GM19397 (cell line): ENCODE measurements at regions not wholly inside any gene's neighbourhood (a gene's known extent, or its start where the extent isn't known, plus 50 kb on each side); places are given as distances from the start of the nearest gene placed in this dataset.
A peak's percentile ranks its signal among the peaks of the same experiment; 100 is the strongest.

Source experiments
- ATAC-seq: cut with Tn5 transposase; IDR thresholded peaks from one replicate; pipeline ENCODE4 v1.9.1; 2021; ENCODE audit warnings: mild to moderate bottlenecking, moderate library complexity; ENCODE audit not compliant: unreplicated experiment

DNA sequence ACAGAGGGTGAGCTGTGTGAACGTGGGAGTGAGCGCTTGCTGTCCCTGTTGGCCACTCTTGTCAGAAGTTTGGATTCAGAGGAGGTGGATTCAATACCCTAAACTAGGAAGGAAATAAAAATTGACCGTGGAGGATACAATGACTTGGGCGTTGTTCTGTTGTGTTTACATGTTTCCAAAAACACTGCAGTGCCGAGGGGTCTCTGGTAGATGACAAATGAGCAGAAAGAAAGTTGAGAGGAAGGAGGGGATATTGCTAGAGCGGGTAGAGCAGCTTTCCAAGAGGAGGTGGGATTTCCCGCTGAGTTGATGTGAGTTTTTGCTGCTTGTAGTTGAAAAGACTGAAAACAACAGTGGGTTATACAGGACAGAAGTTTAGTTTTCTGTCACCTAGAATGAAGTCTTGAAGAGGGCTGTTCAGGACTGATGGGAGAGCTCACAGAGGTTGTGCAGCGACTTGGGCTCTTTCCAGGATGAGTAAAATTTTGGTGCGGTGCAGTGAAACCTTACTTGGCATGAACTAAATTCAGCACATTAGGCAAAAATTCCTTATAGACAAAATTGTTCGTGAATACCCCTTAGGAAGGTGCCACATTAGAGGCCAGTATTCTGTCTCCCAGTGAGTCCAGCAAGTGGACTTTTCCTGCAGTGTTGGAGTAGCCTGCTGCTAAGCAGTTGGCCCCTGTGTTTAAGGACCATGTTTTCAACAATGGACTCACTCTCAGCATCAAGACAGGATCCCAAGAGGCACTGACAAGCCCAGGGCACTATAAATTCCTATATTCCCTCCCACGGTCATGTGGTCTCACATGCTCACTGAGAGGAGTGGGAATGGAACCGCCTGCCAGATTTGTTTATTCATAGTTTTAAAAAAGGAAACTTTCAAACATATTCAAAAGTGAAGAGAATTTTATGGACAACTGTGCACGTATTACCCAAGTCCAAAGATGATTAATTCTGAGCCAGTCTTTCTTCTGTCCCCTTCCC is 435.0 kb upstream of the C2CD4B start:
- no peak for ATAC-seq

DNA sequence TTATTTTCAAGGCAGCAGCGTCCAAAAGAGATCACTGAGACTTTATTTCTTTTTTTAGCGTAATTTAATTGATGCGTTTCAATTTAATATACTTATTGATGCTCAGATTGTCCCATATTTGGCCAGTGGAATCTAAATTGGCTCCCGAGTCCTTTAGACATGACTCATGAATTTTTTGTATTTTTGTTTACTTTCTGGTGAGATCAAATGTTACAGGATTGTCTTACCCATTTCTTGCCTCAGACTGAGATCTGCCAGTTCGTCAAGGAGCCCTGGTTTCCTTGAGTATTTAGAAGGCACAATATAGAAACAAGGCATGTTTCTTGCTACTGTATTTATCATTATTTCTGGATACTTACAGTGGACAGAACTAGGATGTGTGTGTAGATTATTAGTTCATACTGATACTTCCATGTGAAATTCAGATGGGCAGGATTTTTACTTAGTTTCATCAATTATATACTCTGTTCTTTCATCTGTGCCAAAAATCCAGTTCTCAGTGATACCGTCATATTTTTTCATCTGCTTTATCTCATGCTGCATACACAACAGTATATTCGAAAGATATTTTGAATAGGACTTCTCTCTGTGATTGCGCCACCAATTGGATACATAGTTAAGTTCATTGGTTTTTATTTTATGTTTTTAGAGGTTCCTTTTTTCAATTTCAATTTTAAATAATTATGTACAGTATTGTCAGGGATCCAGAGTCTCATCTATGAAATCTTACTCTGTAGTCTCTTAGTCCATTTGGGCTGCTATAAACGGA is 436.9 kb upstream of the C2CD4B start:
- no peak for ATAC-seq

DNA sequence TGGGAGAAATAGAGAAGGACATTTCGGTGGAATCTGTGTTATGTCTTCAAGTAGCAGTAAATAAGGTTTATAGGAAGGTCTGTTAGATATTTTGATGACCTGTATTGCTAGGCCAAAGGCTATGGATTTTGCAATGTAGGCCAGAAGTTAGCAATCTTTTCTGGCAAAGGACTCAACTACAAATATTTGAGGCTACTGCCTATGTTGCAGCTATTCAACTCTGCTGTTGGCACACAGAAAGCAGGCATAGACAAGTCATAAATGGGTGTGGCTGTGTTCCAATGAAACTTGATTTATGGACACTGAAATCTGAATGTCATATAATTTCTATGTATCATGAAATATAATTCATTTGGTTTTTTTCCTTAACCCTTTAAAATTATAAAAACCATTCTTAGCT is 438.7 kb upstream of the C2CD4B start:
- no peak for ATAC-seq

GRCh38 chr15:62605282-62605681 is 437.3 kb upstream of the TPM1 start:
- no peak for ATAC-seq

DNA sequence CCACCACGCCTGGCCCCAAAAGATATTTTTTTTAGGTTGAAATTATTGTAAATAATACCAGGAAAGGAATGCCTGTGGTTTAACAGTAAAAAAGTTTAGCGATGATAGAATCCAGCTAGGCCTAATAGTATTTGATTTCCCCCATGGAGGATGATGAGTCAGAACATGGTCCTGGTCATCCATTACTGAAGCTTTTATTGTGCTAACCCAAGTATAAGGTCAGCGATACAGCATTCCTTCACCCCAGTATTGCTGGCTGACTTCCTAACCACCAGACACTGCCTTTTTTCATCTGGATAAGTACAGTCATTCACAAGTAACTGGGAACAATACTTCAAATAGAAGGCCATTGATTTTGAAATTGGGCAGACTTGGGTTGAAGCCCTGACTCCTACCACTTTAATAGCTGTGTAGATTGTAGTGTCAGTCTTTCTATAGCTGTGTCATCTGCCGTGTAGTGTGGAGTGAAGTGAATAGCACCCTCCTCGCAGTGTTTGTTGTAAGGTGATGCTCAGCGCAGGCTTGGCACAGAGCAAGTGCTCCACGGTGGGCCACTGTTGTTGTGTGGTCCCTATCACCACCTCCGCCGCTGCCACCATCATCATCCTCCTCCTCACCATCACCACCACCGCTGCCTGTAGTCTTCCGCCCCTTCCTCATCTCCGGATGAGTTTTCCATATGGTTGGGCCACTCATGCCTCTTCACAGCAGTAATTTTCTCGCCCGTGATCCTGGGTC is 436.0 kb upstream of the TPM1 start:
- ATAC-seq: no peak

DNA sequence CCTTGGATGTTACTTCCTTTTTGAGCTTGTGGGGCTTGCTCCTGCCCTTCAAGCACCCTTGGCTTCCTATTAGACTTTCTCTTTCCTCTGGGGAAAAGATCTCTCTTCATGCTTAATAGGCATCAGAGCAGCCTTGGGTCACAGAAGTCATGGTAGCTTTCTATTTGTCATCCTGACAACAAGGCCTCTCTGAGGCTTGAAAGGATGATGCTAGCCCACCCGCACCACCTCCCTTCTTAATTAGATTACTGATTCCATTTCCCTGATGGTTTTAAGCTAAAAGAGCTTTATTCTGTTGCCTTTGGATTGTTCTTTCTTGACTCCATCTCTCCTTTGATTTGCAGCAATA is 435.5 kb upstream of the TPM1 start:
- no peak for ATAC-seq

GRCh38 chr15:62607643-62608042 is 434.9 kb upstream of the TPM1 start:
- no peak for ATAC-seq

GRCh38 chr15:62608369-62608768 is 434.2 kb upstream of the TPM1 start:
- no peak for ATAC-seq

DNA sequence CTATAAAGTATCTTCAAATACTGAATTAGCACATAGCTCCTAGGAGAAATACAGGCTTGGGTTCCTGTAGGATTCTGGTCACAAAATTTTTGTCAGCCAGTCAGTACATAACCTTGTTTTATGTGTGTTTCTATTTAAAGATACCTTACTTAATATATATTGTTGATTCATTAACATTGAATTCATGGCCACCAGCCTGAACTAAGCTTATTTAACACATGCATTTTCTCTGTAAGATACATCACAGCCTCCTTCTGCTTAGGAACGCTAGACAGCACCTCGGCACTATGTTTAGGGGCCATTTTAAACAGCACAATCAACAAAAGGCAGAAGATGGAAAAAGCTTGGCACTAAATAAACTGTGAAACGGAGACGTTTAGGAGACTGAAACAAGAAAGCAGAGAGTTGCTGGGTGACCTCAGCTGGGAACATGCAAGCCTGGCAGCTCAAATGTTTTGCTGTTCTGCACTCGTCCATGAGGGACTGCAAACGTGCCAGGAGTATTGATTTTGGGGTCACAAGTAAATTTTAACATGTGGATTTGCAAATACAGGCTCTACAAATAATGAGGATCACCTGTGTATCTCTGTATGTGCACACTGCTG is 432.2 kb upstream of the TPM1 start:
- no peak for ATAC-seq

DNA sequence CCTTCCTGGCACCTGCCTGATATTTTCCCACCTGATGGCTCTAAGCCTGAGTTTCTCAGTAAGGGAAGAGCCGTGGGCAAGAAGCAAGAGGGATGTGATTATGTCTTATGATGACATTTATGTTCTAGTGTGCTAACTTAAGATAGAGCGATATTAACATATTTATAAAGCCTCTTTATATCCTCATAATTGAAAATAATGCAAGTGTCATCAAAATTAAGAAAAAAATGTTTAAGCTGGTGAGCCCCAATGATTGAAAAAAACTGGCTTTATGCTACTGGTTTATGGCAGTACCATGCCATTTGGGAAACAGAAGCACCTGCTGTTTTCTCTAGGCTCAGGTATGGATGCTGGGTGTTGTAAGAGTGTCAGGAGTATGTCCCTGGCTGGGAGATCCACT is 431.5 kb upstream of the TPM1 start:
- ATAC-seq: no peak

DNA sequence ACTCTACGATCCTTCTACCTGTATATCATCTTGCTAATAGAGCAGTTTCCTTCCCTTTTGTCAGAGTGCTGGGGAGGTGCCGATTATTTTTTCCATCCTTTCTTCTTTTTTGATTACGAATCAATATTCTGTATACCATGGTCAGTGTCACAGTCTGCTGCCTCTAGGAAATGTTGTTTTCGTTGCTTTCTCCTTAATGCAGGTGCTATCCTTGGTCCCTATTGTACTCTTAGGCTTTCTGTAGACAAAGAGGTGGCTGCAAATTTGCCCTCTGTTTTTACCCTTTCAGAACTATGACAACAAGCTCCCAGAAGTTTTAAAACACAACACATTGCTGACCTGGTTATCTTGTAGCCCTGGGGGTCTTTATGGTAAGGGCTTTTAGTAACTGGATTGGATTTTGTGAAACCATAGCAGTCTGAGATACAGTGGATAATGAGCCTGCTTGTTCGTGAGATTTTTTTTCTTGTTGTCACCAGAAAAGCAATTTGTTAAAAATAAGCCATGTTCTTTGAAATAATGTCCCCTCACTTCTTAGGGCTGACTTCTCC is 430.3 kb upstream of the TPM1 start:
- ATAC-seq: no peak

DNA sequence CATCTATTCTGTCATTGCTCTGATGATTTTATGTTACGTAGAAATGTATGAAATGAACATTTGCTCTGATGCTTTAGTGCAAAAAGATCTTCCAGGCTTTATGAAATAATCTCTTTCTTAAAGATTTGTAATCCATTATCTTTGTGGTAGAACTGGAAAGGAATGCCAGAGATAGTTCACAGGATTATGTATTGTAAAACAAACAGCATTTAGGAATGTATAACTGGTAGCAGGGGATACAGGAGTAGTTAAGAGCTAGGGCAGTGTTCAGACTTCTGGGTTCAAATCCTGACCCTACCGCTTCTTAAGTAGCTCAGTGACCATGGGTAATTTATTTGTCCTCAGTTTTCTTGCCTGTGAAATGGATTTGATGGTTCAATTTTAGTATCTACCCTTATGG is 429.8 kb upstream of the TPM1 start:
- ATAC-seq: no peak

DNA sequence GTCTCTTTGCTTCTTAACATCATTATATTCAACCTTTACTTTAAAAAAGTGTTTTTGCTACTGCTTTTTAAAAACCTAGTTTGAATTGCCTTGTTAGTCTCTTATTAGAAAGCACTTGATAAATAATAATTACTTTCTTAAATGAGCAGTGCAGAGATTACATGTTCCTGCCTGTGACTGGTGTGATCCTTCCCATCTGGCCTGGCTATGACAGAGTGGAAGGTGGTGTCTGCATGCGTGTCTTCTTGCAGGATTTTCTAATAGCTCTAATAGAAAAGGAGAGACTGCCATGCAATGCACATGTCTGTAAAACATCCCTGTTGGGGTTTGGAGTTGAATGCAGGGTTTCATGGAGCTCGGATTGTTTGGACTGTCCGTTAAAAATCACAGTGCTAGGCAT is 425.8 kb upstream of the TPM1 start:
- no peak for ATAC-seq

- no peak for ATAC-seq
These were observed 424.8 kb upstream of the TPM1 start for GRCh38 chr15:62617741-62618140.

GRCh38 chr15:62618432-62618831 is 424.1 kb upstream of the TPM1 start:
- ATAC-seq: no peak

- no peak for ATAC-seq
These were observed 423.6 kb upstream of the TPM1 start for GRCh38 chr15:62618846-62619504.

- no peak for ATAC-seq
These were observed 423.0 kb upstream of the TPM1 start for GRCh38 chr15:62619526-62619925.

DNA sequence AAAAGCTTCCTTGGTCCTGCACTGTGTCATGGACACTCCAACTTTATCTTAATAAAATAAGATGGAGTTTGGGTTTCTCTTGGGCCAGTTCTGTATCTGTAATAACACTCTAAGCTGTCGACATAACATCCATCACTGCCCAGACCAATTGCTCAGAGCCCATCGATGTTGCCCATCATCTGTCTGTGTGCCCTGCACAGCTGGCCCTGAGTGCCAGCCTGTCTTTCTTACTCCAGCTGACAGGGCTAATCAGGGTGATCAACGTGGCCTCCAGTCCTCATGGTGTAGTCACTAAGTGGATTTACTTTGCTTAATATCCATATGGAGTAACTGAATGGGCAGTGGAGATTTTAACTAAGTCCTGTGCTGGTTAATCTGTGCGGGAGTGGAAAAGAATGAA is 419.8 kb upstream of the TPM1 start:
- ATAC-seq: no peak

DNA sequence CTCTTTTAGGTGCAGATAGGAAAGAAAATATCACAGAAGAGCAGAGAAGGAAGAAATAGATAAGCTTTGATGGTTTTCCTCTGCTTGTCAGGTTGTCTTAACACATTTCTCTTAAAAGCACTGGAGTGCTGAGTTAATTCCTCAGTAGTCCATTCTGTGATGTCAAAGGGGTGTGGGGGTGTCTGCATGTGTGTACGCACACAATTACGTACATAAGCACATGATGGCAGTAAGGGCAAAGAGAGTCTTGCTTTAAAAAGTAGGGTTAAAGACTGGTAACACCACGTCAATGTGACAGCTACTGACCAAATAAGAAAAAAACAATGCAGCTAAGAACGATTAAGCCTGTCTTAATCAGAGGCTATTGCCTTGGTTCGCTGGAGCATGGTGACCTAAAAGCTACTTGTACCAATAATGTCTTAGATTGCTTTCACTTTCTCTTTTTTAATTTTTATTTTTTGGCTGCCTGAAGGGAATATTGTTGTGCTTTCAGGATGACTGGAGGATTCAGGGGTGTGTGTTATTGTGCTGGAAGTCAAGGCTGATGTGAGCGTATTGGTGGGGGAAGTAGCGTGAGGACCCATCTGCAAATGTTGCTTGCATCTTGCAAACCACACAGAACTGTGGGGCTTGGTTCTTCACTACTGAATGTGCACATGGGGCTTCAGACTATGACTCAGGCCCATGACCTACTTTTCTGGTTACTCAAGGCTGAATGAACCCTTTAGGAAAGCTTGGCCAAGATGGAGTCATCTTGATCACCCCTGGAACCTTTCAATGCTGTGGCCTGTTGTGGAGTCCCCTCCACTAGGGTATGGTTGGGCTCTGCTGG is 417.8 kb upstream of the TPM1 start:
- peak; percentile 57 for ATAC-seq
